Left cardiac atrium (tissue), 4 donors: ENCODE measurements at regions not wholly inside any gene's neighbourhood (a gene's known extent, or its start where the extent isn't known, plus 50 kb on each side); places are given as distances from the start of the nearest gene placed in this dataset.

Experiments
- ATAC-seq, 2 donors: fragments of 200-7000 bp; cut with Tn5 transposase; one replicate each; pipeline ENCODE4 v1.9.1; 2020; ENCODE audit warnings: mild to moderate bottlenecking in 2 of 2, moderate library complexity in 2 of 2
- DNase-seq: peaks from one replicate; pipeline ENCODE4 v3.0.0-alpha.2; 2020
- intact Hi-C, 2 donors: fragments of 100-400 bp; cut with DNase I; formaldehyde crosslinking; loops; one replicate each; pipeline versions ENCODE4 v1.14.1 to v1.15.1; 2022 to 2023
- donor health status: DM: no; HTN: yes; CAD: no.
- donor health status: DM: no; HTN: yes; CAD: no; lungs with severe emphysema.
- donor health status: DM: yes; HTN: yes; CAD: no.
- donor health status: Dilated cardiomyopathy.

- no peak for DNase-seq
- intact Hi-C loops: no loop called here
- no peak for ATAC-seq
Observed at GRCh38 chr2:3102081-3102921, 275.3 kb downstream of the EIPR1 start.

- DNase-seq (no peak), ATAC-seq (no peak)
- intact Hi-C loops: no loop called here
Observed at GRCh38 chr2:3101016-3101942, 276.3 kb downstream of the EIPR1 start.

DNA sequence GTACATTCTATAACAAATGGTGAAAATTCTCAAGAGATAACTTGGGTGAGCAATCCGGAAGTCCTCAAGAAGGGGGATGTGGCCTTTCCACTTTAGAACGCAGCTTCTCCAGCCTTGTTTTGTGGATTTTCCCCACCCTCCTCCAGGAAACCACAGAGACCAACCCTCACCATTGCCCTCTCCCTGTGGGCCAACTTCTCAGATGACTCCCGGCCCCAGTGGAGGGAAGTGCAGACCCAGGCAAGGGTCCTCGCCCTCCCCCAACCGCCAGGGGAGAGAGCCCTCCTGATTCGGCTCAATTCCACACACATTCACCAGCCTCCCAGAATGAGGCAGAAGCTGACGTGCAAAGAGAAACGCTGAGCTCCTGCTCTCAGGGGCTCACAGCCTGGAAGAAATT lies 277.2 kb downstream of the EIPR1 start:
- intact Hi-C loops: no loop called here
- no peak for DNase-seq
- no peak for ATAC-seq

DNA sequence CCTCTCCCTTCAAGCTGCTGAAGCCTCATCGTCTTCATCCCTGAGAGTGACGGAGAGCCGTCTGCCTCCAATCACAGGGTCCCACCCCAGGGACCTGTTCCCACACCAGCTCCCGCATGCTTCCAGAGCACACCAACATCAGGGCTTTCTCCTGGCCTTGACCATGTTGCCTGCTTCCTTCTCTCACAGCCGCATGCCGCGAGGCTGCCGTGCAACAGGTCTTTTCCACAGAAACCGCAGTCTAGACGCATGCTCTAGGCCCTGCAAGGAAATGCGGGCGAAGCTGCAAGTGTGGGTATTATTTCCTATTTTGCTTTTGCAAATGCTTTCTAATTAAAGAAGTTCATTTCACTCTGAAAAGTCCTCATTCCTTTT lies 277.8 kb downstream of the EIPR1 start:
- ATAC-seq: no peak
- intact Hi-C loops: no loop called here
- no peak for DNase-seq

DNA sequence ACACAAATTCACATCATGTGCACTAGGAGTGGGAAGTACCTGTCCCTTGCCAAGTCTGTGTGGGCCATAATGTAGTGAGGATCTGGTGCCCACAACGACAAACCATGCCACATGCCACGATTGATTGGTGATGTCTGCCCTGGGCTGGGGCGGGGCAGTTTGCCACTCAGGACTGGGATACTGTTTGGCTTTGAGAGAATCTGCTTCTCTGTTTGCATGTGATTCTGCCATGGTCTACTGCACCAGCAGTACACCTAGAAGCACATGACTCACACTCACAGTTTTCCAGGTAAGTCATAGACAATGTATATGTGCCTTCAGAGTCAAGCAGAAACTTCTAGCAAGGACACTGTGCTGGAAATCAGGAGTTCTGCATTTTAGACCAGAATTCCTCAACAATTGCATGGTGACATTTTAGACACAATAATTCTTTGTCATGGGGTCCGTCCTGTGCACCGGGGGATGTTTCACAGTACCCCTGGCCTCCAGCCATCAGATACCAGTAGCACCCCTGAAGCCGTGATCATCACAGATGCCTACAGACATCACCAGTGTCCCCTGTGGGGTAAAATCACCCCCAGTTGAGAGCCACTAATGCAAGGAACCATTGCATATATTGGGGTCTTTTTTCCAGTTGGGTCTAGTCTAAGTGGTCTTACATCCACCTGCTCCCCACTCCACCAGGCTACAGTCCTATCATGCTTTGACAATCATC lies 278.3 kb downstream of the EIPR1 start:
- no peak for DNase-seq
- ATAC-seq: no peak
- intact Hi-C loops: no loop called here

DNA sequence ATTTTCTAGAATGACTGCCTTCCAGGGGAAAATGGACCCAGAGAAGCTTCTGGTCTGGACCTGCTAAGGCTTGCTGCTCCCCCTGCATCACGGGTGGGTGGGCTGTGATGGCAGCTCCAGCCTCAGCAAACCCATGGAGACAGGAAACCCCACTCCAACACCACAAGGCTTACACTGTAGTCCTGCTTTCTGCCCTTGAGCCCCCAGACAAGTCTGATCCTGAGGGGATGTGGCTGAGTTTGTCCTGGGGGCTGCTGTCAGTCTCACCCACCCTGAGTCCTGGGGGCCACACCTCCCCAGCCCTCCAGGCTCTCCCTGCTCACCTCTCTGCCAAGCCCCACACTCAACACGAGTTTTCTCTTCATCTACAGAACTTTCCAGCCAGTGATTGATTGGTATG lies 279.4 kb downstream of the EIPR1 start:
- DNase-seq (no peak), ATAC-seq (no peak)
- intact Hi-C loops: no loop called here

DNA sequence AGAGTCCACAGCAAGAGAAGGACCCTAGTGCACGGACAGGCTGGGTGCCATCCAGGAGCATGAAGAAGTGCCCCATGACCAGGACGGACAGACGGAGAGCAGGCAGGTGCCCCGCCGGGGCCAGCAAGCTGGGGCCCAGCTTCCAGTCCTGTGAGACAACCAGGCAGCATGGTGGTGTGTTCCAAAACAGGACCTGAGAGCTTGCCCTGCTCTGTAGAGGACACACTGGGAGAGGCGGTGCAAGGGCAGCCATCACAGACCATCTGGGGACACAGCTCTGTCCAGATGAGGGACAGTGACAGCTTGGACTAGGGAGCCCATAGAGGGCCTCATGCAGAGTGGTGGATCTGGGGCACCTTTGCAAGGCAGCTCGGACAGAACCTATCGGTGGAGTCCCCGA lies 279.8 kb downstream of the EIPR1 start:
- intact Hi-C loops: no loop called here
- ATAC-seq (no peak), DNase-seq (no peak)

DNA sequence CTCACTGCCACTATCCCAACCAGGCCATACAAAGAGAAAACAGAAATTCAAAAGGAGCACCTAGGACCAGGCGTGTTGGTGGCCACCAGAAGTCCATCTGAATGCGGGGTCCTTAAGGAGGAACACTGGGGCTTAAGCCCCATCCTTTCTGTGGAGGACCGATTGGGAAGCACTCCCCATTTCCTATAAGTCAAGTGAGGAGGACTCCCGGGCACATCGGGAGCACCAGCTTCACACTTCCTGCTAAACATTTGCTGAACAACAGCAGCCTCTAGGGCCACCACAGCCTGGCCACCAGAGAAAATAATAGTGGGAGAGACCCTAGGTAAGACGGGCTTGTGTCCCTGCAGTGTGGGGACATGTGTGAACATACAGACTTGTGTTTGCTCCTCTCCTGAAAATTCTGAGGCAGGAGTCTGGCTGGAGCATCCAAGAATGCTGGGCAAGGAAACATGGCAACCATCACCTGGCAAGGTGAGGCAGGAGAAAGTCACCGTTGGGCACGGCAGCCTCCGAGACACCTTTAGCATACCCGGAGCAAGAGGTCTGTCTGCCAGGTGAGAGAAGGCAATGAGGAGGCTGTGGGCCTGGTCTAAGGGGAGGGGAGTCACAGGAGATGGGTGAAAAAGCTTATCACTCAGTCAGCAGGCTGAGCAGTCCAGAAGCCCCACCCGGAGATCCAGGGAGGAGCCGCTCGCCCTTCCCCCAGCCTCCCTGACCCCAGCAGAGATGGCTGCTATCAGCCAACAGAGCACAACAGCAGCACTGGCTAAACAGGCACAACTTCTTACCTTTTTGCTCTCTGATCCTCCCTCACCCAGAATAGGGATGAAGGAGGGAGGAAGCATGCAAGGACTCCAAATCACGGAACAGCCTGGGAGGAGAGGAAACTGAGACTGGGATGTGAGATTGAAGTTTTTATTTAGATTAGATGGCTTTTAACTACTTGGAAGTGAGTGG lies 282.3 kb downstream of the EIPR1 start:
- intact Hi-C loops: no loop called here
- DNase-seq (no peak), ATAC-seq (no peak)

DNA sequence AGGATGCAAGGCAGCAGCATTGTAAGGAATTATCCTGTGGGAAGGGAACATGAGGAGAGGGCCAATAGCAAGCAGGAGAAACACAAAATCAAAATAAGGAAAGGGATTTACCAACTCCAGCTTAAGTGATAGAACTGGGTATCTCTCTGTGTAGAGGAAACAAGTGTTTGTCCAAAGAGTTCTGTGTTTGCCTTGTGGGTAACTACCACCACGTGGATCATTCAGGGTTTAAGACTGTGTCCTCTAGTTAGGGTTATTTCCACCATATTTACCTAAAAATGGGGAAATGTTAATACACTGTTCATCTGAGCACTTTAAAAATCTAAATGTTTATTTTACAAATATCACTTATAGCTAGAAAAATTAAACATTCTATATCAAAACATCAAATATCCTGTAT lies 283.3 kb downstream of the EIPR1 start:
- intact Hi-C loops: no loop called here
- ATAC-seq: no peak
- DNase-seq: no peak

DNA sequence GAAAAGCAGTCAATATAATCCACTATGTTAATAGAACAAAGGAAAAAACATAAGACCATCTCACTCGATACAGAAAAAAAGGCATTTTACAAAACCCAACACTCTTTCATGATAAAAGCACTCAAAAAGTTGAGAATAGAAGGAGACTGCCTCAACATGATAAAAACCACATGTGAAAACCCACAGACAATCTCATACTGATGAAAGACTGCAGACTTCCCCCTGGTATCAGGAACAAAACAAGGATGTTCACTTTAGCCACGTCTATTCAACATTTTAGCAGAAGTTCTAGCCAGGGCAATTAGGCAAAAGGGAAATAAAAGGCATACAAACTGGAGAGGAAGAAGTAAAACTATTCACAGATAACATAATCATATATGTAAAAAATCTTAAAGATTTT lies 285.9 kb downstream of the EIPR1 start:
- DNase-seq (no peak), ATAC-seq (no peak)
- intact Hi-C loops: no loop called here

DNA sequence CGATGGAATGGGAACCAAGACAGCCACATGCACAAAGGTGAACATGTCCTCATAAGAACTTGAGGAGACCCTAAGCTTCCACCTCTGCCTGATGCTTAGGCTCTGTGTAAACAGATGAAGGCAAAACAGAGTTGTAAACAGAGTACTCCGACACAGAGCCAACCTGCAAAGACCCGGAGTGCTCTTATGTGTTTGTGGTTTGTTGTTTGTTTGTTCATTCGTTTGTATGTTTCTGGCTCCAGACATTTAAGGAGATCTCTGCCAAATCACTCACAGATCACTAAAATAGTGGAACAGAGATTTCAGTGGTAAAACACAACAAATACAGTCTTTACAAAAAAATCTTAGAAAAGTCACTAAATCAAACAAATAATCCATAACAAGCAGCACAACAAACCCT lies 294.9 kb downstream of the EIPR1 start:
- ATAC-seq (no peak), DNase-seq (no peak)
- intact Hi-C loops: no loop called here

- no peak for ATAC-seq
- intact Hi-C loops: no loop called here
- no peak for DNase-seq
Observed at GRCh38 chr2:3079959-3080948, 297.4 kb downstream of the EIPR1 start.

GRCh38 chr2:3079466-3079865 lies 298.2 kb downstream of the EIPR1 start:
- no peak for ATAC-seq
- intact Hi-C loops: no loop called here
- DNase-seq: no peak

DNA sequence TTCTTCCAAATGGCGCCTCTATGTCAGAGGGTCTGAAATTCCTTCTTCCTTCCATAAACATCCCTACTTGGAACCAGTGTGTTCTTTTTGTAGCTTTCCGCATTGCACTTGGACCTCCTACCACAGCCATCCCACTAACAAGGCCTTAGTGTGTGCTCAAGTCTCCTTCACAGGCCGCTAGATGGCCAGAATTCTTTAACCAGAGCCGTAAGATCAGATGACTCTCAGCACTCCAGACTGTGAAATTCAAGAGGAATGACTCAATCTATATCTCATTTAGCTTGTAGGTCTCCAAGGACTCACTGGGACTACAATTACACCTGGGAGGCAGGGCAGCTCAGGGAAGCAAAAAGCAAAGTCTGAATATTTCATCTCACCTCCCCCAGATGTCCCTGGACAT lies 298.9 kb downstream of the EIPR1 start:
- ATAC-seq: no peak
- intact Hi-C loops: no loop called here
- no peak for DNase-seq

DNA sequence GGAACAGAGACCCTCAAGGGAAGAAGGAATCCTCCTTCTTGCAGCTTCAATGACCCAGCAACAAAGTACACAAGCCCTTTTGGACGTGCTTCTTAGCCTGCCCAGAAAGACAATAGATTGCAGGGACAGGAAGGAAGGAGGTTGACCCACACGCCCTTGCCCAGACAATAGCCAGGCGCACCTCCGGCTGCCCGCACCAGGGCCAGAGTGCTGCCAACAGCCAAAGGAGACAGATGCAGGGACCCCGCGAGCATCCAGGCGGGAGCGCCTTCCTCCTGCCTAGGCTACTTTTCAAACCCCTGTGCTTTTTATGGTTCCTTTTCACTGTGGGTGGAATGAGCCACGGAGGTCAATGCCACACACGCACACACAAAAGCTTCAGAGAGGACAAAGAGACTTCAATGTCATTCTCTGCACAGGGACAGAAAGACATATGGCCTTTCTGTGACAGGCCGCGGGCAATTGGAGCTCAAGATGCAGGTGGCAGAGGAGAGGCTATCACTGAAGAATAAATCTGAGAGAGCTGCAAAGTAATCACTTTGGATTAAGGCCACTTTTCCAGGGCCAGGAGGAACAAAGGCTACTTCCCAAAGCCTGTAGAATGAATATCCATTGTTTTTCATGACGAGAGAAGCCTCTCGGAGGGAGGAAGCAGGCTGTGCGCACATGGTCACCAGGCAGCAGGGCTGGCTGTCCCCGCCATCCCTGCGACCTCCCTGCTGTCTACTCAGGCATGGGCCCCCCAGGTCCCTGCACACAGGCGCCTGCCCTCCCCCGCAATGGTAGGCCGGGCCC lies 300.6 kb downstream of the EIPR1 start:
- ATAC-seq (no peak), DNase-seq (no peak)
- intact Hi-C loops: no loop called here

DNA sequence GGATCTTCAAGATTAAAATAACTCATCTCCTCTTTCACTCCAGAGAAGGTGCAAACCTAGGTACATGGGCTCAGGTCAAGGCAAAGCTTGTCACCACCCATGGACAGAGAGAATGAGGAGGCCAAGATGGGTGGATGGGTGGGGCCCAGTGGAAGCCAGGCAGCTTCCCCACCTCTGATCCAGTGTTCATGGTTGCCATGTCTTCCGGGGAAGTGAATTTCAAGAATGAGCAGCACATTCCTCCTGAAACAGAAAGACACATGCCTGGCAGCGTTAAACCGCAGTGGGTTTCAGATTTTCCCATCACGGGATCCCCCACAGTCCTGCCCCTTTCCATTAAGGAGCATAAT lies 301.7 kb downstream of the EIPR1 start:
- DNase-seq: no peak
- intact Hi-C loops: no loop called here
- no peak for ATAC-seq
